IMR-90 (cell line): ENCODE measurements at regions not wholly inside any gene's neighbourhood (a gene's known extent, or its start where the extent isn't known, plus 50 kb on each side); places are given as distances from the start of the nearest gene placed in this dataset.

Experiments
- ATAC-seq: fragments of 200-7000 bp; cut with Tn5 transposase; 2 replicates; pipeline ENCODE4 v1.9.1; 2020; ENCODE audit warnings: low read depth, mild to moderate bottlenecking, moderate library complexity
- BruUV-seq: library from RNA; stranded (reverse); fragments of 400-500 nt; replicated peaks from 2 replicates; lab custom pipeline; 2021; lab: Mats Ljungman, UMichigan
- CTCF ChIA-PET: fragments of 300-600 bp; formaldehyde crosslinking; extraction: SDS; loops from one replicate; lab custom pipeline; 2021; ENCODE audit warnings: antibody characterized with exemption; lab: Yijun Ruan, JAX
- POLR2A ChIA-PET: fragments of 300-600 bp; sonication (Branson Sonifier 250); formaldehyde crosslinking; loops from one replicate; lab custom pipeline; 2022; ENCODE audit warnings: antibody characterized with exemption; ENCODE audit not compliant: unreplicated experiment; lab: Charles Lee
- DNase-seq: peaks from one replicate; pipeline ENCODE4 v3.0.0; 2013
- H2AFZ ChIP-seq: replicated peaks from 2 replicates; pipeline ENCODE3; 2013; ENCODE audit warnings: low read length, mild to moderate bottlenecking; ENCODE audit not compliant: poor library complexity
- H2AK5ac ChIP-seq: 2 replicates; pipeline ENCODE4 v1.6.1; 2013; ENCODE audit warnings: low read depth, low read length, inconsistent platforms
- H2AK9ac ChIP-seq: replicated peaks from 2 replicates; pipeline ENCODE3; 2013; ENCODE audit warnings: mild to moderate bottlenecking, low read depth, low read length, moderate library complexity; ENCODE audit not compliant: poor library complexity
- H2BK120ac ChIP-seq: 2 replicates; pipeline ENCODE4 v1.6.1; 2013; ENCODE audit warnings: low read depth, low read length, inconsistent platforms
- H2BK15ac ChIP-seq: 3 replicates; pipeline ENCODE4 v1.6.1; 2013; ENCODE audit warnings: low read depth, low read length, inconsistent platforms
- H2BK20ac ChIP-seq: 2 replicates; pipeline ENCODE4 v1.6.1; 2013; ENCODE audit warnings: low read depth, mild to moderate bottlenecking, inconsistent platforms, low read length, moderate library complexity
- H2BK5ac ChIP-seq: 2 replicates; pipeline ENCODE4 v1.6.1; 2013; ENCODE audit warnings: mild to moderate bottlenecking, low read depth, low read length, inconsistent platforms; ENCODE audit not compliant: poor library complexity, severe bottlenecking
- H3K14ac ChIP-seq: replicated peaks from 2 replicates; pipeline ENCODE4 v1.6.1; 2013; ENCODE audit warnings: low read depth, low read length, inconsistent platforms
- H3K18ac ChIP-seq: 2 replicates; pipeline ENCODE4 v1.6.1; 2013; ENCODE audit warnings: low read depth, low read length, control low read depth
- H3K23ac ChIP-seq: 2 replicates; pipeline ENCODE4 v1.6.1; 2013; ENCODE audit warnings: low read depth, low read length, inconsistent platforms
- H3K27ac ChIP-seq: 2 replicates; pipeline ENCODE4 v1.5.1; 2013; ENCODE audit warnings: mild to moderate bottlenecking, control low read depth, low read length; ENCODE audit not compliant: insufficient read depth
- H3K27me3 ChIP-seq: 2 replicates; pipeline ENCODE4 v1.6.1; 2013; ENCODE audit warnings: low read length; ENCODE audit not compliant: control insufficient read depth, insufficient read depth
- H3K36me3 ChIP-seq: 2 replicates; pipeline ENCODE4 v1.6.1; 2013; ENCODE audit warnings: low read length, mixed read lengths; ENCODE audit not compliant: control insufficient read depth, insufficient read depth
- H3K4ac ChIP-seq: 2 replicates; pipeline ENCODE4 v1.6.1; 2013; ENCODE audit warnings: low read depth, low read length, inconsistent platforms
- H3K4me1 ChIP-seq: 2 replicates; pipeline ENCODE4 v1.6.1; 2013; ENCODE audit warnings: low read length, mixed read lengths; ENCODE audit not compliant: control insufficient read depth, insufficient read depth
- H3K4me2 ChIP-seq: 2 replicates; pipeline ENCODE4 v1.6.1; 2013; ENCODE audit warnings: low read depth, mild to moderate bottlenecking, control low read depth, low read length, moderate library complexity
- H3K4me3 ChIP-seq: 2 replicates; pipeline ENCODE4 v1.5.1; 2013; ENCODE audit warnings: low read depth, mild to moderate bottlenecking, control low read depth, low read length, moderate library complexity; ENCODE audit not compliant: insufficient read depth
- H3K56ac ChIP-seq: 2 replicates; pipeline ENCODE4 v1.6.1; 2013; ENCODE audit warnings: low read length, inconsistent platforms; ENCODE audit not compliant: insufficient read depth; ENCODE audit errors: extremely low read depth
- H3K79me1 ChIP-seq, 2 experiments: 2 replicates each; pipeline ENCODE4 v1.6.1; 2013; ENCODE audit warnings: low read length in 2 of 2, inconsistent platforms in 1 of 2, low read depth in 1 of 2
- H3K9ac ChIP-seq: 2 replicates; pipeline ENCODE4 v1.6.1; 2013; ENCODE audit warnings: low read depth, low read length, control low read depth
- H3K9me1 ChIP-seq: 2 replicates; pipeline ENCODE4 v1.6.1; 2013; ENCODE audit warnings: low read length, inconsistent platforms; ENCODE audit not compliant: insufficient read depth
- H3K9me3 ChIP-seq: 2 replicates; pipeline ENCODE4 v1.6.1; 2013; ENCODE audit warnings: low read length; ENCODE audit not compliant: control insufficient read depth, insufficient read depth
- H4K20me1 ChIP-seq: 2 replicates; pipeline ENCODE4 v1.6.1; 2013; ENCODE audit warnings: low read length, inconsistent platforms; ENCODE audit not compliant: insufficient read depth
- H4K5ac ChIP-seq: 2 replicates; pipeline ENCODE4 v1.6.1; 2013; ENCODE audit warnings: mild to moderate bottlenecking, low read depth, low read length, control low read depth
- H4K8ac ChIP-seq, 2 experiments: 2 replicates each; pipeline ENCODE4 v1.6.1; 2013; ENCODE audit warnings: low read depth in 2 of 2, low read length in 2 of 2, control low read depth in 1 of 2, inconsistent platforms in 1 of 2
- H4K91ac ChIP-seq: 2 replicates; pipeline ENCODE4 v1.6.1; 2013; ENCODE audit warnings: low read depth, low read length, inconsistent platforms; ENCODE audit not compliant: insufficient read depth
- CHD1 ChIP-seq: IDR thresholded peaks from 2 replicates; pipeline ENCODE4 v1.6.1; 2012; ENCODE audit warnings: low read depth, low read length, improper control_type of control experiment
- FOS ChIP-seq: fragments of 150-350 bp; IDR thresholded peaks from 2 replicates; pipeline ENCODE4 v1.6.1; 2016; ENCODE audit warnings: low read depth, low read length
- MAZ ChIP-seq: IDR thresholded peaks from 2 replicates; pipeline ENCODE4 v1.6.1; 2012; ENCODE audit warnings: low read depth, mild to moderate bottlenecking, low read length, improper control_type of control experiment, moderate library complexity, borderline replicate concordance
- MXI1 ChIP-seq: IDR thresholded peaks from 2 replicates; pipeline ENCODE4 v1.6.1; 2012; ENCODE audit warnings: low read depth, mild to moderate bottlenecking, low read length, moderate library complexity, borderline replicate concordance
- NFE2L2 ChIP-seq: fragments of 150-350 bp; IDR thresholded peaks from 2 replicates; pipeline ENCODE4 v1.6.1; 2016; ENCODE audit warnings: low read depth, mild to moderate bottlenecking, low read length
- POLR2A ChIP-seq: IDR thresholded peaks from 2 replicates; pipeline ENCODE4 v1.6.1; 2012; ENCODE audit warnings: mild to moderate bottlenecking, low read depth, low read length
- RAD21 ChIP-seq: IDR thresholded peaks from 2 replicates; pipeline ENCODE4 v1.6.1; 2012; ENCODE audit warnings: low read length, improper control_type of control experiment
- RFX5 ChIP-seq: IDR thresholded peaks from 2 replicates; pipeline ENCODE4 v1.8.0; 2012; ENCODE audit warnings: low read depth, mild to moderate bottlenecking, low read length, moderate library complexity
- SMC3 ChIP-seq: fragments of 150-350 bp; IDR thresholded peaks from 2 replicates; pipeline ENCODE4 v1.6.1; 2016; ENCODE audit warnings: low read depth, mild to moderate bottlenecking, antibody characterized with exemption, low read length, moderate library complexity
- WGBS, 2 experiments: methylation state at CpG; one replicate each; pipeline versions ENCODE4 v1.1.5 to v1.1.7; 2013; ENCODE audit warnings: missing lambda C conversion rate in 2 of 2; ENCODE audit not compliant: insufficient read length in 1 of 2; ENCODE audit errors: extremely low coverage in 2 of 2; 5-methylcytosine and 5-hydroxymethylcytosine counted together
- dilution Hi-C: fragments of 300-500 bp; cut with HindIII; formaldehyde crosslinking; loops from one replicate; pipeline ENCODE4 v1.14.3; 2018; ENCODE audit warnings: low sequenced_read_pairs; ENCODE audit not compliant: unreplicated experiment
- in situ Hi-C: fragments of 300-500 bp; cut with MboI; formaldehyde crosslinking; loops from 3 replicates; pipeline ENCODE4 v1.14.3; 2019; ENCODE audit warnings: low sequenced_read_pairs, inconsistent platforms, mixed read lengths
- intact Hi-C: fragments of 100-400 bp; cut with micrococcal nuclease; formaldehyde crosslinking; loops from 2 replicates; pipeline ENCODE4 v1.10.0; 2022
- TF ChIP-seq, protein P1 (sequence below): conservative IDR thresholded peaks from 2 replicates; pipeline ENCODE4 v1.5.1; 2012; ENCODE audit warnings: mild to moderate bottlenecking, low read depth, low read length, improper control_type of control experiment
- TF ChIP-seq, protein P2 (sequence below): fragments of 150-350 bp; IDR thresholded peaks from 2 replicates; pipeline ENCODE4 v1.6.1; 2017; ENCODE audit warnings: mild to moderate bottlenecking, antibody characterized with exemption, low read length, low read depth
- TF ChIP-seq, protein P3 (sequence below): fragments of 150-350 bp; IDR thresholded peaks from 2 replicates; pipeline ENCODE4 v1.6.1; 2016; ENCODE audit warnings: low read depth, mild to moderate bottlenecking, low read length, moderate library complexity, borderline replicate concordance

DNA sequence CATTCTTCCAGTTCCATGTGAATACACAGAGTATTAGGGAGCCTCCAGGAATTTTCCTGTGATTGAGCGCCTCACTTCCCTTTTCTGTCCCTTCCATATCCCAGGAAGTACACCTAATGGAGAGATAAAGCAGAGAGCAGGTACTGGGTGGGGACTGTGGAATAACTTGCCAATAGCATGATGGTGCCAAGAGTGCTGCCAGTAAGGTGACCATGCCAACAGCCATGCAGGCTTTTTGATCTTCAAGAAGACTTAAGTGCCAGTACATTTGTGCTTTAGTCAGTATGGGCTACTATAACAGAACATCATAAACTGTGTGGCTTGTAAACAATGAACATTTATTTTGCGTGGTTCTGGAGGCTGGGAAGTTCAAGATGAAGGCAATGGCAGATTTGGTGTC is 160.2 kb upstream of the RIMS1 start:
- Histone ChIP-seq H3K4ac (no peak overlapping the region), H3K14ac (no peak overlapping the region), H3K27me3 (no peaks in the 10 kb centered on the region; the same call in 1 of the 2 replicates), H2BK20ac (no peak overlapping the region), H2AK5ac (no peak overlapping the region), H2BK120ac (no peak overlapping the region), H3K4me1 (no peaks in the 10 kb centered on the region), H3K36me3 (no peaks in the 10 kb centered on the region), H2AK9ac (no peak overlapping the region), H3K9me3 (no peaks in the 10 kb centered on the region), H4K91ac (no peak overlapping the region), H4K5ac (no peak overlapping the region), H4K20me1 (no peaks in the 10 kb centered on the region), H3K9ac (no peak overlapping the region), H2BK15ac (no peak overlapping the region), H2BK5ac (no peak overlapping the region), H3K23ac (no peak overlapping the region), H3K56ac (no peak overlapping the region), H3K27ac (no peak overlapping the region), H3K4me3 (no peak overlapping the region), H3K18ac (no peak overlapping the region), H3K79me1 (no peaks in the 10 kb centered on the region), H3K4me2 (no peak overlapping the region), H4K8ac (no peak overlapping the region), H2AFZ (no peak overlapping the region), H3K9me1 (no peaks in the 10 kb centered on the region)
- ChIA-PET CTCF (no interaction called here), POLR2A (no interaction called here)
- WGBS, 2 experiments, result no CpG with 5 or more reads among the region's 2 CpGs
- ATAC-seq (no peak), DNase-seq (no peak)
- in situ Hi-C loops (no loop called here), intact Hi-C loops (no loop called here), dilution Hi-C loops (no loop called here)
- BruUV-seq, result no TSS peak
- TF ChIP-seq NFE2L2 (no peak), POLR2A (no peak), RFX5 (no peak), FOS (no peak), SMC3 (no peak), MXI1 (no peak), MAZ (no peak), RAD21 (no peak), CHD1 (no peak)
- TF ChIP-seq, protein P1, sequence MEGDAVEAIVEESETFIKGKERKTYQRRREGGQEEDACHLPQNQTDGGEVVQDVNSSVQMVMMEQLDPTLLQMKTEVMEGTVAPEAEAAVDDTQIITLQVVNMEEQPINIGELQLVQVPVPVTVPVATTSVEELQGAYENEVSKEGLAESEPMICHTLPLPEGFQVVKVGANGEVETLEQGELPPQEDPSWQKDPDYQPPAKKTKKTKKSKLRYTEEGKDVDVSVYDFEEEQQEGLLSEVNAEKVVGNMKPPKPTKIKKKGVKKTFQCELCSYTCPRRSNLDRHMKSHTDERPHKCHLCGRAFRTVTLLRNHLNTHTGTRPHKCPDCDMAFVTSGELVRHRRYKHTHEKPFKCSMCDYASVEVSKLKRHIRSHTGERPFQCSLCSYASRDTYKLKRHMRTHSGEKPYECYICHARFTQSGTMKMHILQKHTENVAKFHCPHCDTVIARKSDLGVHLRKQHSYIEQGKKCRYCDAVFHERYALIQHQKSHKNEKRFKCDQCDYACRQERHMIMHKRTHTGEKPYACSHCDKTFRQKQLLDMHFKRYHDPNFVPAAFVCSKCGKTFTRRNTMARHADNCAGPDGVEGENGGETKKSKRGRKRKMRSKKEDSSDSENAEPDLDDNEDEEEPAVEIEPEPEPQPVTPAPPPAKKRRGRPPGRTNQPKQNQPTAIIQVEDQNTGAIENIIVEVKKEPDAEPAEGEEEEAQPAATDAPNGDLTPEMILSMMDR, result no peak
- TF ChIP-seq, protein P2, sequence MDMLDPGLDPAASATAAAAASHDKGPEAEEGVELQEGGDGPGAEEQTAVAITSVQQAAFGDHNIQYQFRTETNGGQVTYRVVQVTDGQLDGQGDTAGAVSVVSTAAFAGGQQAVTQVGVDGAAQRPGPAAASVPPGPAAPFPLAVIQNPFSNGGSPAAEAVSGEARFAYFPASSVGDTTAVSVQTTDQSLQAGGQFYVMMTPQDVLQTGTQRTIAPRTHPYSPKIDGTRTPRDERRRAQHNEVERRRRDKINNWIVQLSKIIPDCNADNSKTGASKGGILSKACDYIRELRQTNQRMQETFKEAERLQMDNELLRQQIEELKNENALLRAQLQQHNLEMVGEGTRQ, result no peak
- TF ChIP-seq, protein P3, sequence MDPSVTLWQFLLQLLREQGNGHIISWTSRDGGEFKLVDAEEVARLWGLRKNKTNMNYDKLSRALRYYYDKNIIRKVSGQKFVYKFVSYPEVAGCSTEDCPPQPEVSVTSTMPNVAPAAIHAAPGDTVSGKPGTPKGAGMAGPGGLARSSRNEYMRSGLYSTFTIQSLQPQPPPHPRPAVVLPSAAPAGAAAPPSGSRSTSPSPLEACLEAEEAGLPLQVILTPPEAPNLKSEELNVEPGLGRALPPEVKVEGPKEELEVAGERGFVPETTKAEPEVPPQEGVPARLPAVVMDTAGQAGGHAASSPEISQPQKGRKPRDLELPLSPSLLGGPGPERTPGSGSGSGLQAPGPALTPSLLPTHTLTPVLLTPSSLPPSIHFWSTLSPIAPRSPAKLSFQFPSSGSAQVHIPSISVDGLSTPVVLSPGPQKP, result no peak
